Trophoblast cell (in vitro differentiated cells and primary cell): ENCODE measurements at regions not wholly inside any gene's neighbourhood (a gene's known extent, or its start where the extent isn't known, plus 50 kb on each side); places are given as distances from the start of the nearest gene placed in this dataset.

Experiments used
- DNase-seq, 2 donors: peaks; one replicate each; pipeline ENCODE4 v3.0.0-alpha.2; 2016
- H2AFZ ChIP-seq: 2 replicates; pipeline ENCODE4 v1.6.1; 2013; ENCODE audit warnings: low read length, moderate library complexity, mild to moderate bottlenecking; ENCODE audit not compliant: insufficient read depth, poor library complexity
- H2AK5ac ChIP-seq: 2 replicates; pipeline ENCODE4 v1.6.1; 2013; ENCODE audit warnings: mild to moderate bottlenecking, low read length
- H2BK120ac ChIP-seq: 2 replicates; pipeline ENCODE4 v1.6.1; 2013; ENCODE audit warnings: low read length, mild to moderate bottlenecking, moderate library complexity; ENCODE audit not compliant: insufficient read depth, poor library complexity
- H2BK12ac ChIP-seq: 2 replicates; pipeline ENCODE4 v1.6.1; 2013; ENCODE audit warnings: mild to moderate bottlenecking, low read length, moderate library complexity
- H2BK5ac ChIP-seq: 2 replicates; pipeline ENCODE4 v1.6.1; 2013; ENCODE audit warnings: low read length, low read depth, moderate library complexity, mild to moderate bottlenecking; ENCODE audit not compliant: poor library complexity
- H3K14ac ChIP-seq: 2 replicates; pipeline ENCODE4 v1.6.1; 2013; ENCODE audit warnings: mild to moderate bottlenecking, low read length
- H3K18ac ChIP-seq: 2 replicates; pipeline ENCODE4 v1.6.1; 2013; ENCODE audit warnings: mild to moderate bottlenecking, low read length
- H3K23ac ChIP-seq: 2 replicates; pipeline ENCODE4 v1.6.1; 2013; ENCODE audit warnings: low read length
- H3K27ac ChIP-seq: 2 replicates; pipeline ENCODE4 v1.5.1; 2013; ENCODE audit warnings: low read depth, mild to moderate bottlenecking, inconsistent platforms, low read length, moderate library complexity
- H3K27me3 ChIP-seq: 2 replicates; pipeline ENCODE4 v1.6.1; 2013; ENCODE audit warnings: inconsistent platforms, mild to moderate bottlenecking, low read length, moderate library complexity; ENCODE audit not compliant: insufficient read depth
- H3K36me3 ChIP-seq, 2 experiments: 1 replicate in 1 of 2; 2 replicates in 1 of 2; pipeline ENCODE4 v1.6.1; 2013; ENCODE audit warnings: low read length in 2 of 2, mild to moderate bottlenecking in 2 of 2, moderate library complexity in 1 of 2; ENCODE audit not compliant: insufficient read depth in 2 of 2, control insufficient read depth in 1 of 2
- H3K4ac ChIP-seq: 2 replicates; pipeline ENCODE4 v1.6.1; 2013; ENCODE audit warnings: low read depth, mild to moderate bottlenecking, low read length, moderate library complexity
- H3K4me1 ChIP-seq, 2 experiments: 1 replicate in 1 of 2; 2 replicates in 1 of 2; pipeline ENCODE4 v1.6.1; 2013; ENCODE audit warnings: low read length in 2 of 2, mild to moderate bottlenecking in 2 of 2, moderate library complexity in 1 of 2; ENCODE audit not compliant: insufficient read depth in 2 of 2, control insufficient read depth in 1 of 2
- H3K4me2 ChIP-seq: 2 replicates; pipeline ENCODE4 v1.6.1; 2013; ENCODE audit warnings: inconsistent platforms, mild to moderate bottlenecking, low read length, moderate library complexity
- H3K4me3 ChIP-seq: 2 replicates; pipeline ENCODE4 v1.5.1; 2013; ENCODE audit warnings: mild to moderate bottlenecking, low read depth, low read length, inconsistent platforms
- H3K79me1 ChIP-seq: one replicate; pipeline ENCODE4 v1.6.1; 2013; ENCODE audit warnings: low read length
- H3K79me2 ChIP-seq: 2 replicates; pipeline ENCODE4 v1.6.1; 2013; ENCODE audit warnings: low read length, mild to moderate bottlenecking; ENCODE audit not compliant: control insufficient read depth, insufficient read depth, poor library complexity
- H3K9ac ChIP-seq: 2 replicates; pipeline ENCODE4 v1.6.1; 2013; ENCODE audit warnings: mild to moderate bottlenecking, low read length
- H3K9me3 ChIP-seq: 2 replicates; pipeline ENCODE4 v1.6.1; 2013; ENCODE audit warnings: low read depth, mild to moderate bottlenecking, control low read depth, inconsistent platforms, low read length; ENCODE audit not compliant: insufficient read depth
- H4K12ac ChIP-seq: 2 replicates; pipeline ENCODE4 v1.6.1; 2013; ENCODE audit warnings: low read depth, mild to moderate bottlenecking, low read length, moderate library complexity
- H4K8ac ChIP-seq: 2 replicates; pipeline ENCODE4 v1.6.1; 2013; ENCODE audit warnings: low read depth, mild to moderate bottlenecking, low read length, moderate library complexity
- H4K91ac ChIP-seq: one replicate; pipeline ENCODE4 v1.6.1; 2013; ENCODE audit warnings: low read depth, mild to moderate bottlenecking, low read length, moderate library complexity
- WGBS: extraction: QIAGEN DNeasy Blood & Tissue Kit; methylation state at CpG from one replicate; pipeline ENCODE4 v1.1.7; 2013; ENCODE audit warnings: missing lambda C conversion rate; ENCODE audit not compliant: insufficient read length, insufficient coverage; ENCODE audit errors: extremely low coverage; 5-methylcytosine and 5-hydroxymethylcytosine counted together

DNA sequence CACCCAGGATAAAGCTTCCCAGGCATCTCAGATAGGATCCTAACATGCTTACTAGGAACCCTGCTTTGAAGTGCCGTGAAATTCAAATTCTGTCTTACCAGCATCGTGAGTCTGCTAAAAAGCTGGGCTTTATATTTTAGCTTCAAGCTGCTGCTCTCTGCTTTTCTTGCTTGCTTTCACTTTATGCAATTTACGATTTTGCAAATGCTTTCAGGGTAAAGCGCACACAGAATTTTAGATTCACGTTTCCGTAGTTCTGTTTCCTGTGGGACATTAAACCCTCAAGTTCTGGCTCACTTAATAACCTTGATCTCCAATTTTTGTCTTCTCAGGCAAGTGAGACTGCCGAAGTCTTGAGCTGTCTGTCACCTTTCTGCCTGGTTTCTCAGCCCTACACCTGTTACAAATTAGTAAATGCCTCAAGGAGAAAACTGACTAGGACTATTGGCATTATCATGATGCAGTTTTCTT, 170.5 kb upstream of the TGFBR2 start:
- Histone ChIP-seq H3K9ac (no peak overlapping the region), H3K27ac (no peak overlapping the region), H3K79me2 (no peaks in the 10 kb centered on the region), H3K36me3 (no peaks in the 10 kb centered on the region), H3K79me1 (no peaks in the 10 kb centered on the region), H2BK12ac (no peak overlapping the region), H2AFZ (no peak overlapping the region), H3K4ac (no peak overlapping the region), H3K23ac (no peak overlapping the region), H3K14ac (no peak overlapping the region), H3K27me3 (no peaks in the 10 kb centered on the region), H4K91ac (no peak overlapping the region), H4K8ac (no peak overlapping the region), H3K4me3 (no peak overlapping the region), H3K4me2 (no peak overlapping the region), H4K12ac (no peak overlapping the region), H2BK5ac (no peak overlapping the region), H2AK5ac (no peak overlapping the region), H3K9me3 (no peaks in the 10 kb centered on the region), H3K4me1 (no peaks in the 10 kb centered on the region), H2BK120ac (no peak overlapping the region), H3K18ac (no peak overlapping the region)
- DNase-seq: no peak
- no CpG with 5 or more reads among the region's 7 CpGs for WGBS

DNA sequence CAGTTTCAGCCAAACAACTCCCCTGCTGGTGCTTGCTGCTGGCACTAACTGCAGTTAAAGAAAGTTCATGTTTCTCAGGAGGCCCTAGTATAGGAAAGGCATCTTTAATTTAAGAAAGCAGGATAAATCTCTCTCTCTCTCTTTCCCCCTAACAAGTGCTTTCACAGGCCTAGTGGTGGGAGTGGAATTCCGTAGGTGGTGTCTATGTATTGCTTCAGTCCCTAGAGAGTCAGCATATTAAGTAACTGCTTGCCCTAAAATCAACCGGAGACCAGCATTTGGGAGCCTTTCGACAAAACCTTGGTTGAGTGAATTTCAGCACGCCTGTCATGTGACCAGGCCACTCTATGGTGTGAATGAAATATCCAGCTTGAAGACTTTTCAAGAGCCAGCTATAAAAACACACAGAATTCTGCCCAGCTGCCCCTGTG, 169.2 kb upstream of the TGFBR2 start:
- H3K36me3 ChIP-seq: no peaks in the 10 kb centered on the region
- no peaks in the 10 kb centered on the region for H3K4me1 ChIP-seq
- H3K9me3 ChIP-seq: no peaks in the 10 kb centered on the region
- H4K91ac ChIP-seq: no peak overlapping the region
- H2BK12ac ChIP-seq: no peak overlapping the region
- peak in 1 of 2 donors; percentile 3 for DNase-seq
- no peak overlapping the region for H2BK120ac ChIP-seq
- H3K4me2 ChIP-seq: no peak overlapping the region
- no CpG with 5 or more reads among the region's 4 CpGs for WGBS
- no peaks in the 10 kb centered on the region for H3K79me1 ChIP-seq
- H3K23ac ChIP-seq: no peak overlapping the region
- H3K4ac ChIP-seq: no peak overlapping the region
- no peak overlapping the region for H2BK5ac ChIP-seq
- no peak overlapping the region for H3K14ac ChIP-seq
- H4K8ac ChIP-seq: no peak overlapping the region
- no peak overlapping the region for H2AK5ac ChIP-seq
- H3K27ac ChIP-seq: no peak overlapping the region
- no peaks in the 10 kb centered on the region for H3K79me2 ChIP-seq
- no peak overlapping the region for H3K4me3 ChIP-seq
- no peak overlapping the region for H3K9ac ChIP-seq
- H3K27me3 ChIP-seq: no peaks in the 10 kb centered on the region
- no peak overlapping the region for H4K12ac ChIP-seq
- no peak overlapping the region for H3K18ac ChIP-seq
- no peak overlapping the region for H2AFZ ChIP-seq

DNA sequence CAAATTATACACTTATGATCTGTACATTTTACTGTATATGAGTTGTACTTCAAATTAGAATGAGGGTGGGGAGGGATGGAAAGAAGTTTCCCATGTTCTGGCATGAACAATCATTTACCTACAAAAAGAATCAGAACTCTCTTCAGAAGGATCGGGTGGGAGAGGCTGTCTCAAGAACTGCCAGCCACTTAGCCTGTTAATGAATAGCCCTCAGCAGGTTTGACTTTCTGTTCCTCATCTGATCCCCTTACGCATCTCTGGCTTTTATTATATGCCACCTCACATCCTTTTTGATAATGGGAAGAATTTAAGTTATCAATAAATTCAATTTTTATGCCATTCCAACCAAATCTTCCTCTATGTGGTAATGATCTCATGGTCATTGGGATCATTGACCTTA, 168.3 kb upstream of the TGFBR2 start:
- WGBS: no CpG with 5 or more reads among the region's 2 CpGs
- H3K79me1 ChIP-seq: no peaks in the 10 kb centered on the region
- H4K91ac ChIP-seq: no peak overlapping the region
- H2BK120ac ChIP-seq: no peak overlapping the region
- no peak for DNase-seq
- no peak overlapping the region for H2BK5ac ChIP-seq
- H3K4me2 ChIP-seq: no peak overlapping the region
- no peak overlapping the region for H2AFZ ChIP-seq
- no peaks in the 10 kb centered on the region for H3K79me2 ChIP-seq
- no peak overlapping the region for H3K18ac ChIP-seq
- no peaks in the 10 kb centered on the region for H3K4me1 ChIP-seq
- H3K27me3 ChIP-seq: no peaks in the 10 kb centered on the region
- no peak overlapping the region for H4K12ac ChIP-seq
- H3K36me3 ChIP-seq: no peaks in the 10 kb centered on the region
- no peak overlapping the region for H3K9ac ChIP-seq
- no peak overlapping the region for H3K4me3 ChIP-seq
- no peaks in the 10 kb centered on the region for H3K9me3 ChIP-seq
- H3K4ac ChIP-seq: no peak overlapping the region
- no peak overlapping the region for H4K8ac ChIP-seq
- no peak overlapping the region for H2AK5ac ChIP-seq
- H3K27ac ChIP-seq: no peak overlapping the region
- no peak overlapping the region for H2BK12ac ChIP-seq
- no peak overlapping the region for H3K23ac ChIP-seq
- no peak overlapping the region for H3K14ac ChIP-seq

DNA sequence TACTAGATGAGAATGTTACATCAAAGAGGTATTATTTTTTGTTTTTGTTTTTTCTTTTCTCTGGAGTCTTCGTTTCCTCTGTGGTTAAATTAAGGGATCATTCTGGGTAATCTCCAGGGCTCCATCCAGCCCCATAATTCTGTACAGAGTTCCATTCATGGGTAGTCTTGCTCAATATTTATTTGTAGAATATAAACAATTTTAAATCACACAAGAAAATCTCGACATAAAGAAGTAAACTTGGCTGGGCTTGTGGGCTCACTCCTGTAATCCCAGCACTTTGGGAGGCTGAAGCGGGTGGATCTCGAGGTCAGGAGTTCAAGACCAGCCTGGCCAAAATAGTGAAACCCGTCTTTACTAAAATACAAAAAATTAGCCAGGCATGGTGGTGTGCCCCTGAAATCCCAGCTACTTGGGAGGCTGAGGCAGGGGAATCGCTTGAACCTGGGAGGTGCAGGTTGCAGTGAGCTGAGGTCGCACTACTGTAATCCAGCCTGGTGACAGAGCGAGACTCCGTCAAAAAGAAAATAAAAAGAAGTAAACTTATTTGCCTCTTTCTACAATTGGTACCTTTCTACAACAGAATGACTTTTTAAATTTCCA, 166.8 kb upstream of the TGFBR2 start:
- no peak overlapping the region for H4K91ac ChIP-seq
- H4K12ac ChIP-seq: no peak overlapping the region
- H3K9ac ChIP-seq: no peak overlapping the region
- H3K4me1 ChIP-seq: no peaks in the 10 kb centered on the region
- H3K4me3 ChIP-seq: no peak overlapping the region
- no peaks in the 10 kb centered on the region for H3K36me3 ChIP-seq
- no peak overlapping the region for H3K23ac ChIP-seq
- no peak overlapping the region for H2BK120ac ChIP-seq
- no peak overlapping the region for H2AFZ ChIP-seq
- WGBS: no CpG with 5 or more reads among the region's 9 CpGs
- no peaks in the 10 kb centered on the region for H3K79me2 ChIP-seq
- no peak overlapping the region for H2BK5ac ChIP-seq
- H3K4ac ChIP-seq: no peak overlapping the region
- H3K27ac ChIP-seq: no peak overlapping the region
- H3K27me3 ChIP-seq: no peaks in the 10 kb centered on the region
- no peaks in the 10 kb centered on the region for H3K79me1 ChIP-seq
- DNase-seq: no peak
- no peak overlapping the region for H3K14ac ChIP-seq
- H4K8ac ChIP-seq: no peak overlapping the region
- H3K9me3 ChIP-seq: no peaks in the 10 kb centered on the region
- H2BK12ac ChIP-seq: no peak overlapping the region
- H2AK5ac ChIP-seq: no peak overlapping the region
- no peak overlapping the region for H3K4me2 ChIP-seq
- no peak overlapping the region for H3K18ac ChIP-seq
